ENCODE measurements at regions not wholly inside any gene's neighbourhood (a gene's known extent, or its start where the extent isn't known, plus 50 kb on each side); places are given as distances from the start of the nearest gene placed in this dataset.

DNA sequence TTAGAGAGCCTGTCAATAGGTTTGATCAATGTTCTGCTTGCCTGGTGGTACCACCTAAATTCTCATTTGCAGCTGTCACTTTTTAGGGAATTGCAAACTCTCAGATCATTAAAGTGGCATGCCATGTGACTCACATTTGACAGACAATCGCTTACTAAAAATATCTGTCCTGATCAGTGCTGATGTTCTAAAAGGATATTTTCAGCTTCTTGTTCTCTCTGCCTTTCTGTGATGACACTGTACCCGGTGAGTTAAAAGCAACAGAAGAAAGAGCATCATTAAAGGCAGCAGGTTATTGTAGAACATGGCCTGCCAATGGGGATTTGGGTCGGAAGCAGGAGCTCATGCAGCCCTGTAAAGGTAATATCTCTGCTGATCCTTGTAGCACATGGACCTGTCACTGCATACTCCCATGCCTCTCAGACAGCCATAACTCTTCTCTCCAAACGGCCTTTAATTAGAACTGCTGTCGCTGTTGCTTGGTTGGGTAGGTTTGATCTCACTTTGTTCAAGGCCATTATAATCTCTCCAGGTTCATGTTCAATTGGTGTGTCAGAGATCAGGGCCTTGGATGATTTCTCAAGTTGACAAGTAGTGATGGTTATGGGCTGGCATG, 441.3 kb upstream of the DEPDC1 start:
- H3K9me3 Mint-ChIP-seq: no peaks in the 10 kb centered on the region
- H3K4me1 Mint-ChIP-seq: no peaks in the 10 kb centered on the region
- no peak overlapping the region for H3K4me3 Mint-ChIP-seq
- intact Hi-C loops (cut with micrococcal nuclease): no loop called here
- H3K27ac Mint-ChIP-seq: no peak overlapping the region
- no peaks in the 10 kb centered on the region for H3K36me3 Mint-ChIP-seq (ENCODE audit: low read depth)
- DNase-seq: no peak
- H3K27me3 Mint-ChIP-seq: no peaks in the 10 kb centered on the region

DNA sequence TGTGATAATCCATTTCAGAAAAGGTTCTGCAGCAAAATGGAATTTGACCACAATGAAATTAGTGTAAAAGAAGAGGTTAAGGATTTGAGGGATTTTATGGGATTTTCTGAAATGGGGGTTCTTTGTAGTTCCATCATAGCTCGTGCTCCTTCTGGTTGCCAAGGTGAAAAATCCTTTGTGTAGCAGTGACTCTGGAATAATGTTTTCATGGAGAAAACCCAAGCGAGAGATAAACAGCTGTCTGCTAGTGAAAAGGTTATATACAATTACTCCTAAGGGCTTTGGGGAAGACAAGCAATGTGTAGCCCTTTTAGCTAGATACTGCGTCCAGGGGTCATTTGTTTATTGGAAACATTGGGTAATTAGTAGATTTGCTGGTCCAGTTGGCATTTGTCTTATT, 453.2 kb upstream of the DEPDC1 start:
- Mint-ChIP-seq H3K27ac (no peak overlapping the region), H3K4me1 (no peaks in the 10 kb centered on the region), H3K36me3 (ENCODE audit: low read depth) (no peaks in the 10 kb centered on the region), H3K9me3 (no peaks in the 10 kb centered on the region), H3K4me3 (no peak overlapping the region), H3K27me3 (no peaks in the 10 kb centered on the region)
- intact Hi-C loops (cut with micrococcal nuclease): no loop called here
- DNase-seq: no peak

GRCh38 chr1:68953311-68953710, 456.4 kb upstream of the DEPDC1 start:
- Mint-ChIP-seq H3K36me3 (ENCODE audit: low read depth) (no peaks in the 10 kb centered on the region), H3K9me3 (no peaks in the 10 kb centered on the region), H3K27ac (no peak overlapping the region), H3K4me3 (no peak overlapping the region), H3K27me3 (no peaks in the 10 kb centered on the region), H3K4me1 (no peaks in the 10 kb centered on the region)
- no peak for DNase-seq
- intact Hi-C loops (cut with micrococcal nuclease): no loop called here

GRCh38 chr1:68954841-68955240, 458.0 kb upstream of the DEPDC1 start:
- no peaks in the 10 kb centered on the region for H3K27me3 Mint-ChIP-seq
- H3K9me3 Mint-ChIP-seq: no peaks in the 10 kb centered on the region
- no peaks in the 10 kb centered on the region for H3K36me3 Mint-ChIP-seq (ENCODE audit: low read depth)
- H3K4me1 Mint-ChIP-seq: no peaks in the 10 kb centered on the region
- no peak overlapping the region for H3K4me3 Mint-ChIP-seq
- no peak for DNase-seq
- intact Hi-C loops (cut with micrococcal nuclease): no loop called here
- no peak overlapping the region for H3K27ac Mint-ChIP-seq

DNA sequence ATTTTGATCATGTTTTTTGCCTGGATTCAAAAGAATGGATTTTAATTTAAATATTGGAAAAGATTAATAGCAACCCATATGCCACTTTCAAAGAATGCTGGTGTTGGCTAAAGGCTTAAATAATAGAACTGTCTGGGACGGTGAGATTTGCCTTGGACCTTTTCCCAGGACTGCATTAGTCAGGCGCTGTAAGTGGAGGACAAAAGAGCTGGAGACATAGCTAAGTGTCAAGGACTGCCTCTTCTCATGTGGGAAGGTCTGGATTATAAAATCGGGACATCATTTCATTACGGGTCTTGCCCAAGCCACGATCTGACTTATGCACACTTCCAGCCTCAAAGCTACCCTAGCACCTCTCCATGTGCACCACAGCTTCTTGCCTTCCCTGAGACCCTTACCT, 458.5 kb upstream of the DEPDC1 start:
- no peak for DNase-seq
- H3K4me1 Mint-ChIP-seq: no peaks in the 10 kb centered on the region
- no peaks in the 10 kb centered on the region for H3K27me3 Mint-ChIP-seq
- intact Hi-C loops (cut with micrococcal nuclease): no loop called here
- no peaks in the 10 kb centered on the region for H3K36me3 Mint-ChIP-seq (ENCODE audit: low read depth)
- H3K9me3 Mint-ChIP-seq: no peaks in the 10 kb centered on the region
- no peak overlapping the region for H3K27ac Mint-ChIP-seq
- no peak overlapping the region for H3K4me3 Mint-ChIP-seq

- no peaks in the 10 kb centered on the region for H3K27me3 Mint-ChIP-seq
- H3K4me3 Mint-ChIP-seq: no peak overlapping the region
- no peaks in the 10 kb centered on the region for H3K4me1 Mint-ChIP-seq
- DNase-seq: no peak
- no peaks in the 10 kb centered on the region for H3K36me3 Mint-ChIP-seq (ENCODE audit: low read depth)
- H3K9me3 Mint-ChIP-seq: no peaks in the 10 kb centered on the region
- intact Hi-C loops (cut with micrococcal nuclease): no loop called here
- no peak overlapping the region for H3K27ac Mint-ChIP-seq
Measured at GRCh38 chr1:68958958-68959357, 462.1 kb upstream of the DEPDC1 start.

DNA sequence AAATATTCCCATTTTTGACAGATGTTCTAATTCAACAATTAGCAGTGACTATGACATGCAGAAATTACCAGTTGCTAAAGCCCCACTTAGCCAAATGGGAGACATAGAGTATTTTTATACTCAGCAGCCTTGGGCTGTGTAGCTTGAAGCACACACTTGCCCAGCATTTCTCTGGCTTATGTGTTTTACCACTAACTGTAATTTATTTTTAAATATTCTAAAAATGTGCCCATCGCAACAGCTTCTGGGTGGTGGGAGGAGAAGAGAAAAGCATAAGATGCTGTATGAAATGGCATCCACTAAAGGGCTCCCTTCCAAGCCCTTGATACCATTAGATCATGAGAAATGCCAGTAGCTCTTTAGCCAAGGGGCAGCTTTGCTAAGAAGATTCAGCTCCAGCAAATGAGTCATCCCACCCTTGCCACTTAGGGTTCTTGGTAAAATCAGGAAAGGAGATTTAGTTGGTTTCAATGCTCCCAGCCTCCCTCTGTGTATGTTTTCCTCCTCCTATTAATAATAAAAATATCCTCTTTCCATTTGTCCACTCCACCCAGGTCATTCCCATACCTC, 462.7 kb upstream of the DEPDC1 start:
- Mint-ChIP-seq H3K9me3 (no peaks in the 10 kb centered on the region), H3K4me1 (no peaks in the 10 kb centered on the region), H3K36me3 (ENCODE audit: low read depth) (no peaks in the 10 kb centered on the region), H3K4me3 (no peak overlapping the region), H3K27me3 (no peaks in the 10 kb centered on the region), H3K27ac (no peak overlapping the region)
- DNase-seq: no peak
- intact Hi-C loops (cut with micrococcal nuclease): no loop called here

DNA sequence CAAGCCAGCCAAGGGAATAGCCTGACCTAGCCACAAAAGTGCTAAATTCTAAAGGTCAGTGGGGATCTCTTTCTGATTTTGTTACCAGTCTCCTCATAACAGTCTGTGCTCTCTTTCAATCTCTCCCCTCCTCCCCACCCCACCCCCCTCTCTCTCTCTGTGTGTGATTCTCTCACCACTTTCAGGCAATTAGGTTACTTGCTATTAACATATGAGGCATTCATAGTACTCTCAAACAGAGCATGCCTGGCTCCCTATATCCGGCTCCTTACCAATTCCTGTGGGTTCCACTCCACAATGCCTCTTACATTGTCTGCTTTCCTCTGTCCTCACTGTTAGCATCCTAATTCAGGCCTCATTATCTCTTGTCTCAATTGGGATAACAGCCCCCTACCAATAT, 464.3 kb upstream of the DEPDC1 start:
- Mint-ChIP-seq H3K4me1 (no peaks in the 10 kb centered on the region), H3K27ac (no peak overlapping the region), H3K9me3 (no peaks in the 10 kb centered on the region), H3K4me3 (no peak overlapping the region), H3K36me3 (ENCODE audit: low read depth) (no peaks in the 10 kb centered on the region), H3K27me3 (no peaks in the 10 kb centered on the region)
- intact Hi-C loops (cut with micrococcal nuclease): no loop called here
- DNase-seq: no peak

DNA sequence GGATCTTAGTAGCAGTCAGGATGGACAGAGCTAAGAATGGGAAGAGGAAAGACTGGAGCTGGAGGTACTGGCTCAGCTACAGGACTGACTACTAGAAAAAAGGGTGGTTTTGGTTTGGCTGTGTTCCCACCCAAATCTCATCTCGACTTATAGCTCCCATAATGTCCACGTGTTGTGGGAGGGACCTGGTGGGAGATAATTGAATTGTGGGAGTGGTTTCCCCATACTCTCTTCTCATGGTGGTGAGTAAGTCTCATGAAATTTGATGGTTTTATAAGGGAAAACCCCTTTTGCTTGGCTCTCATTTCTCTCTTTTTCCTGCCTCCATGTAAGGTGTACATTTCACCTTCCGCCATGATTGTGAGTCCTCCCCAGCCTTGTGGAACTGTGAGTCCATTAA, 466.5 kb upstream of the DEPDC1 start:
- Mint-ChIP-seq H3K36me3 (ENCODE audit: low read depth) (no peaks in the 10 kb centered on the region), H3K4me1 (no peaks in the 10 kb centered on the region), H3K4me3 (no peak overlapping the region), H3K27me3 (no peaks in the 10 kb centered on the region), H3K27ac (no peak overlapping the region), H3K9me3 (no peaks in the 10 kb centered on the region)
- intact Hi-C loops (cut with micrococcal nuclease): no loop called here
- no peak for DNase-seq

DNA sequence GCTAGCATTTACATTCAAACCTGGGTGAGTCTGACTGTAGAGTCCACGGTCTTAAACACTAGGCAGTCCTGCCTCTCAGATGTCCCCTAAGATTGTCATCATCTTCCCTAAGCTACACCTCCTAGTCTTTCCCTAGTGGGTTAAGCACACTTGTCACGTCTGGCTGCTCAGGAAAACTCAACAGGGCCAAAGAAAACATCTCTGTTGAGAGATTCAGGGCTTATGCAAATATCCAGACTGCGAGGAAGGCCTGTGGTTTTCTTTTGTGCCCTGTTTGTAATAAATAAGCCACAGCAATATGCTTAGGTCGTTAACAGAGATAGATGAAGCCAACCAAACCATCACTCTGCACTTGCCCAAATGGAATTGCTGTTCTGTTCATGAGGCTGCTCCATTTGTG, 472.6 kb upstream of the DEPDC1 start:
- Mint-ChIP-seq H3K36me3 (ENCODE audit: low read depth) (no peaks in the 10 kb centered on the region), H3K27ac (no peak overlapping the region), H3K27me3 (no peaks in the 10 kb centered on the region), H3K4me1 (no peaks in the 10 kb centered on the region), H3K9me3 (no peaks in the 10 kb centered on the region), H3K4me3 (no peak overlapping the region)
- intact Hi-C loops (cut with micrococcal nuclease): no loop called here
- DNase-seq: no peak

DNA sequence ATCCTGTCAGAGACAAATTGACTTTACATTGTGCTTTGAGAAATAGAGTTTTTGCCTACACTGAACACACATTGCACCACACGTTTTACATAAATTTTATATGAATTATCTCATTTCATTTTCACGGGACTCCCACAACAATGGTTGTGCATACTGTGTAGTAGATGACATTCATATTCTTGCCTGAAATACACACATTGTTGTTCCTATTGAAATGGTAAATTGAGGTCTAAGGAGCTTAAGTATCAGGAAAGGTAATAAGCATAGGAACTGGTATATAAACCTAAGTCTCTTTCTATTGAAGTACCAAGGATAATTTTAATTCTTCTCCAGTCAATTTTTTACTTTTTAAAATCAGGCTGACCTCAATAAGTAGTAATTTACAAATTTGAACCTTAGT, 473.7 kb upstream of the DEPDC1 start:
- H3K27ac Mint-ChIP-seq: no peak overlapping the region
- H3K9me3 Mint-ChIP-seq: no peaks in the 10 kb centered on the region
- no peak for DNase-seq
- no peak overlapping the region for H3K4me3 Mint-ChIP-seq
- H3K4me1 Mint-ChIP-seq: no peaks in the 10 kb centered on the region
- no peaks in the 10 kb centered on the region for H3K27me3 Mint-ChIP-seq
- intact Hi-C loops (cut with micrococcal nuclease): no loop called here
- no peaks in the 10 kb centered on the region for H3K36me3 Mint-ChIP-seq (ENCODE audit: low read depth)

DNA sequence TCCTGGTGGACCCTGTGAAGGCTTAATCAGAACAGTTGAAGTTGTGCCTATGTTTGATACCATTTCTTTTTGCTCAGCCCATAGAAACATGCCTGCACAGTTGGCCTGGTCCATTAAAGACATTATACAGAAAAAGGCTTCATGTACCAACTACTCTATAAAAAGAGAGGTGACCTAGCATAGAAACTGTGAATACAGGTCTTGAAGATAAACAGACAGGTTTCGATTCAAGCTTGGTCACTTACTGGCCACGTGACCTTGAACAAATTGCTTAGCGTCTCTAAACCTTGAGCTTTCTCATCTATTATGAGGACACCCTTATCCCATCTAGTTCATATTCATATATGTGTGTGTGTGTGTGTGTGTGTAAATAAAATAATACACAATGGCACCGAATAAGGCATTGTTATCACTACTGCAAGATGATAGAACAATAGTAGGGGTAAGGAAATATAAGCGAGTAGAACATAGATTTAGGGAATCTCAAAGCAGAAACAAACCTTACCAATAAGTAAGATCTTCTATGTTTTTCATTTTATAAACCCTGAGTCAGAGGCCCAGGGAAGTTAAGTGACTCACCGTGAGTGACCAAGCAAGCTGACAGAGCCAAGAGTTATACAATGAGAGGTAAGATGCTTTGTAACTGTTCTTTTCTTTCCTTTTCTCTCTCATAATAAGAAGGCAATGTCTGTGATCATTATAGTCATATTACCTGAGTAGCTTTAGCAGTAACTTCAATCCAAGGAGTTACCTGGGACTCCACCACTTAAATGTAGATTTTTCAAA, 476.8 kb upstream of the DEPDC1 start:
- no peak for DNase-seq
- Mint-ChIP-seq H3K27ac (no peak overlapping the region), H3K27me3 (no peaks in the 10 kb centered on the region), H3K36me3 (ENCODE audit: low read depth) (no peaks in the 10 kb centered on the region), H3K4me1 (no peaks in the 10 kb centered on the region), H3K4me3 (no peak overlapping the region), H3K9me3 (no peaks in the 10 kb centered on the region)
- intact Hi-C loops (cut with micrococcal nuclease): no loop called here

DNA sequence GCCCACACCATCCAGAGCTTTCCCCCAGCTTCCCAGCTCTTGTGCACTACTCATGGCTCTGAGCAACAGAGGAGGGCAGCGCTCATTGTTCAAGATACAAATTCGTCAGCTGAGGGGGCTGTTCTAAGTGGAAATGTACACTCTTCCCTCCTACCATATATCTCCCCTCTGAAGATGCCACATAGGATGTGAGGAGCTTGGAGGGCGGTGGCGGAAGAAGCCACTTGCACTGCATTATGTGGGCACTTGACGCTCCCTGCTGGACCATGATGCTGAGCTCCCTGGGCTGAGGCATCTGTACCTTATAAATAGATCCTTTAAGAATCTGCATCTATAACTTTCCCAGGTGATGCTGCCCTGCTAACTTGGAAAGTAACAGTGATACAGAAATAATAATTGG, 477.6 kb upstream of the DEPDC1 start:
- Mint-ChIP-seq H3K9me3 (no peaks in the 10 kb centered on the region), H3K27me3 (no peaks in the 10 kb centered on the region), H3K27ac (no peak overlapping the region), H3K36me3 (ENCODE audit: low read depth) (no peaks in the 10 kb centered on the region), H3K4me3 (no peak overlapping the region), H3K4me1 (no peaks in the 10 kb centered on the region)
- intact Hi-C loops (cut with micrococcal nuclease): no loop called here
- DNase-seq: no peak

GRCh38 chr1:68975212-68975933, 478.5 kb upstream of the DEPDC1 start:
- Mint-ChIP-seq H3K4me3 (no peak overlapping the region), H3K27ac (no peak overlapping the region), H3K4me1 (no peaks in the 10 kb centered on the region), H3K9me3 (no peaks in the 10 kb centered on the region), H3K27me3 (no peaks in the 10 kb centered on the region), H3K36me3 (ENCODE audit: low read depth) (no peaks in the 10 kb centered on the region)
- intact Hi-C loops (cut with micrococcal nuclease): no loop called here
- no peak for DNase-seq
